RWPE2 (cell line): ENCODE measurements at regions not wholly inside any gene's neighbourhood (a gene's known extent, or its start where the extent isn't known, plus 50 kb on each side); places are given as distances from the start of the nearest gene placed in this dataset.
A peak's percentile ranks its signal among the peaks of the same experiment; 100 is the strongest.
"Not testable (repeated sequence)": the region's sequence is repeated elsewhere in the genome, so short reads cannot be mapped to it uniquely, and the experiment has no call there.

Source experiments
- ATAC-seq: fragments of 200-7000 bp; cut with Tn5 transposase; 3 replicates; pipeline ENCODE4 v1.9.1; 2021; ENCODE audit warnings: low read depth
- DNase-seq: peaks from one replicate; pipeline ENCODE4 v3.0.0-alpha.2; 2020; ENCODE audit warnings: low spot score
- H3K27ac ChIP-seq: fragments of 450-650 bp; 2 replicates; pipeline ENCODE4 v1.5.1; 2017; ENCODE audit warnings: mild to moderate bottlenecking; ENCODE audit not compliant: poor library complexity, severe bottlenecking
- H3K27me3 ChIP-seq: fragments of 250-450 bp; sonication (Bioruptor Pico); 2 replicates; pipeline ENCODE4 v1.5.1; 2021; ENCODE audit warnings: mild to moderate bottlenecking, moderate library complexity; ENCODE audit not compliant: insufficient read depth, poor library complexity, severe bottlenecking
- H3K36me3 ChIP-seq: fragments of 250-450 bp; sonication (Bioruptor Pico); 2 replicates; pipeline ENCODE4 v1.5.1; 2020; ENCODE audit warnings: low read depth, mild to moderate bottlenecking, moderate library complexity
- H3K4me1 ChIP-seq: fragments of 250-450 bp; sonication (Bioruptor Pico); 2 replicates; pipeline ENCODE4 v1.5.1; 2021; ENCODE audit warnings: mild to moderate bottlenecking, moderate library complexity; ENCODE audit not compliant: insufficient read depth, poor library complexity, severe bottlenecking
- H3K4me3 ChIP-seq: fragments of 250-450 bp; sonication (Bioruptor Pico); 2 replicates; pipeline ENCODE4 v1.5.1; 2021; ENCODE audit warnings: mild to moderate bottlenecking, moderate library complexity; ENCODE audit not compliant: severe bottlenecking
- H3K9me3 ChIP-seq: fragments of 250-450 bp; sonication (Bioruptor Pico); 2 replicates; pipeline ENCODE4 v1.5.1; 2021; ENCODE audit warnings: mild to moderate bottlenecking, moderate library complexity; ENCODE audit not compliant: severe bottlenecking

- DNase-seq, H3K4me1 ChIP-seq, ATAC-seq, H3K27ac ChIP-seq, H3K4me3 ChIP-seq, H3K27me3 ChIP-seq, H3K36me3 ChIP-seq, H3K9me3 ChIP-seq: not testable (repeated sequence)
Observed at GRCh38 chrY:22472027-22472426, 68.8 kb downstream of the RBMY1J start.

- not testable (repeated sequence) for DNase-seq, H3K27me3 ChIP-seq, ATAC-seq, H3K9me3 ChIP-seq, H3K4me1 ChIP-seq, H3K4me3 ChIP-seq, H3K36me3 ChIP-seq, H3K27ac ChIP-seq
Observed at GRCh38 chrY:22477846-22478245, 74.6 kb downstream of the RBMY1J start.

GRCh38 chrY:22484465-22484864 is 81.3 kb downstream of the RBMY1J start:
- not testable (repeated sequence) for ATAC-seq

GRCh38 chrY:22488688-22489087 is 85.5 kb downstream of the RBMY1J start:
- H3K4me1 ChIP-seq, H3K27ac ChIP-seq, H3K9me3 ChIP-seq, H3K36me3 ChIP-seq, H3K4me3 ChIP-seq, H3K27me3 ChIP-seq, DNase-seq, ATAC-seq: not testable (repeated sequence)

More at GRCh38 chrY:22484465-22484864, 81.3 kb downstream of the RBMY1J start:
- not testable (repeated sequence) for DNase-seq, H3K4me3 ChIP-seq, H3K9me3 ChIP-seq, H3K27me3 ChIP-seq, H3K36me3 ChIP-seq, H3K27ac ChIP-seq, H3K4me1 ChIP-seq

- DNase-seq, H3K4me3 ChIP-seq, ATAC-seq, H3K27ac ChIP-seq, H3K4me1 ChIP-seq, H3K36me3 ChIP-seq, H3K9me3 ChIP-seq, H3K27me3 ChIP-seq: not testable (repeated sequence)
Observed at GRCh38 chrY:22499756-22500155, 96.5 kb downstream of the RBMY1J start.

GRCh38 chrY:22513719-22514118 is 110.5 kb downstream of the RBMY1J start:
- H3K36me3 ChIP-seq, H3K27me3 ChIP-seq, H3K4me1 ChIP-seq, H3K4me3 ChIP-seq, H3K27ac ChIP-seq, H3K9me3 ChIP-seq, DNase-seq: not testable (repeated sequence)
- ATAC-seq = peak; percentile 76

- not testable (repeated sequence) for ATAC-seq, H3K36me3 ChIP-seq, DNase-seq, H3K27ac ChIP-seq, H3K27me3 ChIP-seq, H3K9me3 ChIP-seq, H3K4me3 ChIP-seq, H3K4me1 ChIP-seq
Observed at GRCh38 chrY:22525841-22526240, 122.6 kb downstream of the RBMY1J start.

GRCh38 chrY:22572975-22573374 is 169.8 kb downstream of the RBMY1J start:
- H3K4me1 ChIP-seq, H3K4me3 ChIP-seq, H3K36me3 ChIP-seq, H3K9me3 ChIP-seq, DNase-seq, H3K27ac ChIP-seq, ATAC-seq, H3K27me3 ChIP-seq: not testable (repeated sequence)

- peak; percentile 100 for ATAC-seq
- H3K4me1 ChIP-seq, H3K36me3 ChIP-seq, H3K4me3 ChIP-seq, H3K27ac ChIP-seq, H3K27me3 ChIP-seq, H3K9me3 ChIP-seq, DNase-seq: not testable (repeated sequence)
Observed at GRCh38 chrY:22598767-22599166, 195.6 kb downstream of the RBMY1J start.

GRCh38 chrY:22605036-22605435 is 201.8 kb downstream of the RBMY1J start:
- H3K27me3 ChIP-seq, H3K36me3 ChIP-seq, H3K27ac ChIP-seq, H3K9me3 ChIP-seq, H3K4me1 ChIP-seq, DNase-seq, H3K4me3 ChIP-seq: not testable (repeated sequence)
- ATAC-seq = peak; percentile 99

- H3K27me3 ChIP-seq, H3K9me3 ChIP-seq, H3K27ac ChIP-seq, H3K36me3 ChIP-seq, ATAC-seq, H3K4me3 ChIP-seq, H3K4me1 ChIP-seq, DNase-seq: not testable (repeated sequence)
Observed at GRCh38 chrY:22605658-22606057, 202.4 kb downstream of the RBMY1J start.

GRCh38 chrY:22606889-22607288 is 203.7 kb downstream of the RBMY1J start:
- H3K27ac ChIP-seq, ATAC-seq, H3K27me3 ChIP-seq, DNase-seq, H3K9me3 ChIP-seq, H3K4me1 ChIP-seq, H3K36me3 ChIP-seq, H3K4me3 ChIP-seq: not testable (repeated sequence)
